Medulla oblongata (tissue), 1 donor: ENCODE measurements at regions not wholly inside any gene's neighbourhood (a gene's known extent, or its start where the extent isn't known, plus 50 kb on each side); places are given as distances from the start of the nearest gene placed in this dataset.
"Not testable (repeated sequence)": the region's sequence is repeated elsewhere in the genome, so short reads cannot be mapped to it uniquely, and the experiment has no call there.

Experiments used
- DNase-seq: peaks from one replicate; pipeline ENCODE4 v3.0.0-alpha.2; 2015; ENCODE audit errors: extremely low spot score

GRCh38 chr2:138309760-138310159, 191.8 kb upstream of the SPOPL start:
- no peak for DNase-seq

- no peak for DNase-seq
Observed at GRCh38 chr2:138312061-138312460, 189.5 kb upstream of the SPOPL start.

GRCh38 chr2:138315619-138316018, 186.0 kb upstream of the SPOPL start:
- DNase-seq: not testable (repeated sequence)

GRCh38 chr2:138319616-138320015, 182.0 kb upstream of the SPOPL start:
- no peak for DNase-seq

GRCh38 chr2:138321458-138321857, 180.1 kb upstream of the SPOPL start:
- no peak for DNase-seq

GRCh38 chr2:138323382-138324067, 178.0 kb upstream of the SPOPL start:
- no peak for DNase-seq

GRCh38 chr2:138324068-138324771, 177.3 kb upstream of the SPOPL start:
- DNase-seq: no peak

GRCh38 chr2:138327967-138328366, 173.6 kb upstream of the SPOPL start:
- no peak for DNase-seq

- no peak for DNase-seq
Observed at GRCh38 chr2:138329162-138329561, 172.4 kb upstream of the SPOPL start.

- no peak for DNase-seq
Observed at GRCh38 chr2:138329591-138329990, 172.0 kb upstream of the SPOPL start.

GRCh38 chr2:138333121-138333520, 168.4 kb upstream of the SPOPL start:
- DNase-seq: no peak

GRCh38 chr2:138333677-138334076, 167.9 kb upstream of the SPOPL start:
- no peak for DNase-seq

GRCh38 chr2:138334323-138334722, 167.2 kb upstream of the SPOPL start:
- DNase-seq: peak; percentile 3

GRCh38 chr2:138335036-138335435, 166.5 kb upstream of the SPOPL start:
- no peak for DNase-seq

GRCh38 chr2:138336146-138336545, 165.4 kb upstream of the SPOPL start:
- DNase-seq: no peak

GRCh38 chr2:138355244-138355643, 146.3 kb upstream of the SPOPL start:
- no peak for DNase-seq

GRCh38 chr2:138356178-138356577, 145.4 kb upstream of the SPOPL start:
- no peak for DNase-seq

- DNase-seq: no peak
Observed at GRCh38 chr2:138359532-138359931, 142.0 kb upstream of the SPOPL start.

GRCh38 chr2:138364554-138365162, 136.9 kb upstream of the SPOPL start:
- no peak for DNase-seq

- DNase-seq: no peak
Observed at GRCh38 chr2:138365581-138365980, 136.0 kb upstream of the SPOPL start.

- no peak for DNase-seq
Observed at GRCh38 chr2:138369856-138370255, 131.7 kb upstream of the SPOPL start.

- DNase-seq: peak; percentile 45
Observed at GRCh38 chr2:138373993-138374408, 127.6 kb upstream of the SPOPL start.

GRCh38 chr2:138381373-138381772, 120.2 kb upstream of the SPOPL start:
- DNase-seq: no peak
